Activated naive CD8-positive, alpha-beta T cell treated with anti-CD3 and anti-CD28 coated beads, Interleukin-2, amount 50 U/mL, for 24 hours (primary cell): ENCODE measurements at regions not wholly inside any gene's neighbourhood (a gene's known extent, or its start where the extent isn't known, plus 50 kb on each side); places are given as distances from the start of the nearest gene placed in this dataset.
A peak's percentile ranks its signal among the peaks of the same experiment; 100 is the strongest.
"Not testable (repeated sequence)": the region's sequence is repeated elsewhere in the genome, so short reads cannot be mapped to it uniquely, and the experiment has no call there.

Experiments
- ATAC-seq: fragments of 150-1000 bp; cut with Tn5 transposase; one replicate; pipeline ENCODE4 v1.10.0; 2021
- DNase-seq: peaks from one replicate; pipeline ENCODE4 v3.0.0; 2021
- H3K27ac Mint-ChIP-seq: one replicate; pipeline ENCODE4 v1.8.0; 2021; ENCODE audit warnings: mild to moderate bottlenecking, mixed read lengths
- H3K27me3 Mint-ChIP-seq: one replicate; pipeline ENCODE4 v1.8.0; 2021; ENCODE audit warnings: mixed read lengths
- H3K36me3 Mint-ChIP-seq: one replicate; pipeline ENCODE4 v1.8.0; 2021; ENCODE audit warnings: low read depth, mixed read lengths
- H3K4me1 Mint-ChIP-seq: one replicate; pipeline ENCODE4 v1.8.0; 2021; ENCODE audit warnings: mixed read lengths
- H3K4me3 Mint-ChIP-seq: one replicate; pipeline ENCODE4 v1.8.0; 2021; ENCODE audit warnings: mild to moderate bottlenecking, moderate library complexity, mixed read lengths
- H3K9me3 Mint-ChIP-seq: one replicate; pipeline ENCODE4 v1.8.0; 2021; ENCODE audit warnings: mixed read lengths

- no peak overlapping the region for H3K4me3 Mint-ChIP-seq
- H3K4me1 Mint-ChIP-seq = no peaks in the 10 kb centered on the region
- H3K9me3 Mint-ChIP-seq = peaks cover 4% of the 10 kb centered on the region
- peaks cover 8% of the 10 kb centered on the region for H3K27me3 Mint-ChIP-seq
- ATAC-seq (no peak), DNase-seq (no peak)
- H3K27ac Mint-ChIP-seq = no peak overlapping the region
- H3K36me3 Mint-ChIP-seq = no peaks in the 10 kb centered on the region
Measured at GRCh38 chr2:199569336-199569735, 111.6 kb upstream of the SATB2 start.

DNA sequence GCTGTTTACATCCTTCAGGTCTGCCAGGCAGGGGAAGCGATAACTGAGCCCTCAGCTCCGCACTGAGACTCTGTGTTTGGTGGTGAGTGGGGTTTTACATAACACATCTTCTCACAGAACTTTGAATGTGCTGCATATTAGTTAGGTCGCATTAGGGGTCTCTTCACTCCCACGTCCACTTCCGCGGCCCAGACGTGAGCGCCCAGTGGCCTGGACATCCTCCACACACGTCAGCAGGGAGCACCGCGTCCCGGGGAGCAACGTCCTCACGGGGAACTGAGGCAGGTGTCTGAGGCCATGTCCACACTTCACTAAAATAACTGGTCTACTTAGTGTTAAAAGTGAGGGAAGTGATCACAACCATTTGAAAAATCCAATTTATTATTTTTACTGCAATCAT is 100.4 kb upstream of the SATB2 start:
- no peaks in the 10 kb centered on the region for H3K27me3 Mint-ChIP-seq
- no peak overlapping the region for H3K27ac Mint-ChIP-seq
- no peak for ATAC-seq
- no peaks in the 10 kb centered on the region for H3K36me3 Mint-ChIP-seq
- no peak overlapping the region for H3K4me3 Mint-ChIP-seq
- H3K9me3 Mint-ChIP-seq = peaks cover 4% of the 10 kb centered on the region
- DNase-seq = no peak
- no peaks in the 10 kb centered on the region for H3K4me1 Mint-ChIP-seq

DNA sequence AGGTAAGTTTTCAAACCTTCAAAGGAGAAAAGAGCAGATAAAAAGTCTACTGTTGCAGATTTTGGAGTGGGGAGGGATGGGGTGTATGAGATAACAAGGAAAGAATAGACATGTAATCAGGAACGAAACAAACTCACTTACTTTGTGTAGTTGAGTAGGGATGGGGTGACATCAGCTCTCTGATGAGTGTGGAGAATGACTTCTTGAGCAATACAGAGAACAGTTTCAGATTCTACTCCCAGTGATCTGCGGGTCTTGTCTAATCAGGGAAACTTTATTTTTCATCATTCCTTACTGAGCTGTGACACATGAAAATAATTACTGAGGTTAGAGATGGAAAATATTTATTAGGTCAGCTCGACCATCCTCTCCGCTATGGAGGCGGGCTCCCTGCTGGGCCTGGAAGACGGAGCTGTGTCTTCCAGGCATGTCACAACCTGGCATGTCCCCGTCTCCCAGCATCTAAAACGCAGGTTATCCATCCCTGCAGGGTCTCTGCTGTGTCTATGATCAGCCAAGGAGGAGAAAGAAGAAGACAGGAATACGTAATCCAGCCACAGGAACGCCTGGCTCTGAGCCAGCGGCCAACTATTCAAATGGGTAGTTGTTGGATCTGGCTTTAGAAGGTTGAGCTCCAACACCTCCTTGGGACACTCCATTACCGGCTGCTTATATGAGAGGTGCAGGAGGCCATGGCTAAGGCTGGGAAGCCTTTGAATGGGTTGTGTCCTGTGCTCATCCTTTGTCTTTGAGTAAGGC is 99.0 kb upstream of the SATB2 start:
- no peak overlapping the region for H3K4me3 Mint-ChIP-seq
- no peak overlapping the region for H3K27ac Mint-ChIP-seq
- ATAC-seq (no peak), DNase-seq (no peak)
- H3K36me3 Mint-ChIP-seq = no peaks in the 10 kb centered on the region
- no peaks in the 10 kb centered on the region for H3K27me3 Mint-ChIP-seq
- no peaks in the 10 kb centered on the region for H3K4me1 Mint-ChIP-seq
- no peaks in the 10 kb centered on the region for H3K9me3 Mint-ChIP-seq

DNA sequence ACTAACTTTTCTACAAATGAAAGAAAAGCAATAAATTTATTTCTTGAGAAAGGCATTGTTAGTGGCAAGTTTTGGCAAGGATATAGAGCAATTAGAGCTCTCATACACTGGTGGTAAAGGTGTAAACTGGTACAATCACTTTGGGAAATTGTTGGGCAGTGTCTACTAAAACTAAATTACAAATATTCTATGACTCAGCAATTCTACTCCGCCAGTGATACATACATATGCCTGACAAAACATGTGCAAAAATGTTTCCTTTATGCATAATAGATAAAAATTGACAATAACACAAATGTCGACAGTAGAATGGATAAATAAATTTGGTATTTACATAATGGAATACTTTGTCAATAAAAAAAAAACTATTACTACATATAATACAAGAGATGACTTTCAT is 96.3 kb upstream of the SATB2 start:
- H3K4me1 Mint-ChIP-seq = no peaks in the 10 kb centered on the region
- ATAC-seq = no peak
- DNase-seq = no peak
- H3K27me3 Mint-ChIP-seq = no peaks in the 10 kb centered on the region
- no peak overlapping the region for H3K4me3 Mint-ChIP-seq
- H3K27ac Mint-ChIP-seq = no peak overlapping the region
- H3K36me3 Mint-ChIP-seq = no peaks in the 10 kb centered on the region
- H3K9me3 Mint-ChIP-seq = no peaks in the 10 kb centered on the region

DNA sequence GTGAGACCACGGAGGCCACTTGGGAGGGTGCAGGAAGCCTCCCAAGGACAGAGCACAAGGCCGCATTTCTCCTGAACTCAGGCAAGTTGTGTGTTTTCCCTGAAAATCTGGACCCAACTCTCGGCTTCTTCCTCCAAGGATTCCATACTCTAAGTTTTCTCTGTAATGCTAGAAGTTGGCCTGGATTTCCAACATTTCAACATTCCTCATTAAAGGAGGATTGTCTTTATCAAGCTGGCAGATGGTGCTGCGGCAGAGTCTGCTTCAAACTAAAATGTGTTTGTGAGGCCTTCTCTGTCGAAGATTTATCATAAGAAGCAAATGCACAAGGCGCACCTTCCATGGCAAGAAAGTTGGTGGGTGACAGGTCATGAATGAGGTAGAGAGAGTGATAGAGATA is 94.4 kb upstream of the SATB2 start:
- ATAC-seq = no peak
- Mint-ChIP-seq H3K27ac (no peak overlapping the region), H3K4me3 (no peak overlapping the region), H3K27me3 (no peaks in the 10 kb centered on the region), H3K9me3 (no peaks in the 10 kb centered on the region), H3K36me3 (no peaks in the 10 kb centered on the region), H3K4me1 (no peaks in the 10 kb centered on the region)
- no peak for DNase-seq

DNA sequence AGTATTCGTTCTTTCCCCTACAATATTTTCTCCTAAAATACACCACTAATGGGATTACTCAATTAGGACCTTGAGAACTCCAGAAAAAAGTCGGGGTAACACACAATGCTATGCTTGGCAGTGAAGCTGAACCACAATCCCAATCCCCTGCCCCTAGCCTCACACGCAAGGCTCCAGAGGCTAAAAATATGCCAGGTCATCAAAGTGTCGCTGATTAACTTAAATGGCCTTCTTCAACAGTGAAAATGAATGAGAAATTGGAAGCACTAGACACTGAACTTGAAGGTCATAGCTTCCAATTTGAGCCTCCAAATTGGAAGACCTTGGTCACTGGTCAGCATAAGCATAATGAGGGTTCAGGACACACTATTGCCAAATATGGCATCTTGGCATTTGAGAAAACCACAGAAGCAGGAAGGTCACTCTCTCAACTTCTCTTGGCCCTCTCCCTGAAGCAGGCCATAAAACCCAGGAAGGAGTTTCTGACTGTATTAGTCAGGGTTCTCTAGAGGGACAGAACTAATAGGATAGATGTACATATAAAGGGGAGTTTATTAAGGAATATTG is 86.0 kb upstream of the SATB2 start:
- Mint-ChIP-seq H3K36me3 (no peaks in the 10 kb centered on the region), H3K4me1 (no peaks in the 10 kb centered on the region), H3K27me3 (peaks cover 2% of the 10 kb centered on the region), H3K9me3 (no peaks in the 10 kb centered on the region), H3K27ac (no peak overlapping the region), H3K4me3 (no peak overlapping the region)
- DNase-seq (no peak), ATAC-seq (no peak)

DNA sequence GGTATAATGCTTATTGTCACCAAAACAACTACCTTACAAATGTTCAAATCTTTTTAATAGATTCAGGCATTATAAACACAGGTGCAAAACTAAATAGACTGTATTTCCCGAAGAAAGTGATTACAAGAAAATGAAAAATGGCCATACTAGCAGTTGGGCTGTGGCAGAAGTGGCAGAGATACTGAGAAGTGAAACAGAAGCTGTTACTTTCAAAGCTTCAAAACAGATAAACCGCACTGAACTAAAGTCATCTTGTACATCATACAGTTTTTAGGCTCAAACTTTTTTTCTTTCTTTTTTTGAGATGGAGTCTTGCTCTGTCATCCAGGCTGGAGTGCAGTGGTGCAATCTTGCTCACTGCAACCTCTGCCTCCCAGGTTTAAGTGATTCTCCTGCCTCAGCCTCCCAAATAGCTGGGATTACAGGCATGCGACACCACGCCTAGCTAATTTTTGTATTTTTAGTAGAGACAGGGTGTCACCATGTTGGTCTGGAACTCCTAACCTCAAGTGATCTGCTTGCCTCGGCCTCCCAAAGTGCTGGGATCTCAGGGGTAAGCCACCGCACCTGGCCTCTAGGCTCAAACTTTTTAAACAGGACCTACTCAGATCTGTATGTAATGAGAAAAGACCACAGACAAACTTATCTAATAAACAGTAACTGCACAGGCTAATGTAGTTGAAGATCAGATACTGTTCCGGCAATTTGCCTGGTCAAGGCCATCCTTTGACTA is 77.9 kb upstream of the SATB2 start:
- no peak for ATAC-seq
- Mint-ChIP-seq H3K4me1 (no peaks in the 10 kb centered on the region), H3K36me3 (no peaks in the 10 kb centered on the region), H3K27me3 (no peaks in the 10 kb centered on the region), H3K4me3 (no peak overlapping the region), H3K9me3 (peaks cover 5% of the 10 kb centered on the region), H3K27ac (no peak overlapping the region)
- DNase-seq = no peak

GRCh38 chr2:199533873-199534272 is 76.1 kb upstream of the SATB2 start:
- DNase-seq, H3K4me3 Mint-ChIP-seq, H3K4me1 Mint-ChIP-seq, H3K27ac Mint-ChIP-seq, H3K9me3 Mint-ChIP-seq, H3K27me3 Mint-ChIP-seq, ATAC-seq, H3K36me3 Mint-ChIP-seq: not testable (repeated sequence)

- no peak for DNase-seq
- Mint-ChIP-seq H3K9me3 (peaks cover 6% of the 10 kb centered on the region), H3K27me3 (peaks cover 5% of the 10 kb centered on the region), H3K4me1 (no peaks in the 10 kb centered on the region), H3K36me3 (no peaks in the 10 kb centered on the region), H3K4me3 (no peak overlapping the region), H3K27ac (no peak overlapping the region)
- no peak for ATAC-seq
Measured at GRCh38 chr2:199527071-199527470, 69.3 kb upstream of the SATB2 start.

- peaks cover 5% of the 10 kb centered on the region for H3K27me3 Mint-ChIP-seq
Measured at GRCh38 chr2:199524689-199525574, 67.2 kb upstream of the SATB2 start.

DNA sequence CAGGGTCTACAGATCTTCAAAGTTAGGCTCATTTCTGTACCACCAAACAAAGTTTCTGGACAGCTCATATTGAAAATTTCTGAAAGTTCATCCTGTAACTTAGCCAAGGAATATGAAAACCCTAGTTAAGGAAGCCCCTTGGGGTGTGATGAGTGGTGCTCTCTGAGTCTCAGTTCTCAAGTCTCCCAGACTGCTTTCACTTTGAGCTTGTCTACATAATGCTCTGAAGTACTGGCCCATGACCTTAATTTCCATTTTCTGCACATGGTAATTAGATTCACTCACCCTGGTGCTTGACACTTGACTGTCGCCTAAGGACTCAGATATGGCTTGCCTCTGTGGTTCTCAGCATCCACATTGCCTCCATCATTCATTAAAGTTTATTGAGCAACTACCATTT is 51.7 kb upstream of the SATB2 start:
- no peak overlapping the region for H3K4me3 Mint-ChIP-seq
- DNase-seq (no peak), ATAC-seq (peak; percentile 4)
- H3K27ac Mint-ChIP-seq = no peak overlapping the region
- peaks cover 14% of the 10 kb centered on the region for H3K27me3 Mint-ChIP-seq
- H3K4me1 Mint-ChIP-seq = no peaks in the 10 kb centered on the region
- H3K36me3 Mint-ChIP-seq = no peaks in the 10 kb centered on the region
- H3K9me3 Mint-ChIP-seq = no peaks in the 10 kb centered on the region

More at GRCh38 chr2:199524689-199525574, 67.2 kb upstream of the SATB2 start:
- Mint-ChIP-seq H3K36me3 (no peaks in the 10 kb centered on the region), H3K9me3 (no peaks in the 10 kb centered on the region), H3K4me1 (no peaks in the 10 kb centered on the region), H3K4me3 (no peak overlapping the region), H3K27ac (no peak overlapping the region)
- ATAC-seq (no peak), DNase-seq (no peak)
